ENCODE measurements at regions not wholly inside any gene's neighbourhood (a gene's known extent, or its start where the extent isn't known, plus 50 kb on each side); places are given as distances from the start of the nearest gene placed in this dataset.

GRCh38 chr11:64492561-64492960, 63.2 kb upstream of the SLC22A11 start:
- peaks cover 11% of the 10 kb centered on the region for H3K4me1 Mint-ChIP-seq
- no peaks in the 10 kb centered on the region for H3K36me3 Mint-ChIP-seq
- H3K4me3 Mint-ChIP-seq = no peak overlapping the region
- CTCF ChIA-PET = no interaction called here
- DNase-seq = no peak
- no peaks in the 10 kb centered on the region for H3K9me3 Mint-ChIP-seq (ENCODE audit: low read depth)
- no peak overlapping the region for H3K27ac Mint-ChIP-seq
- H3K27me3 Mint-ChIP-seq = peaks cover 52% of the 10 kb centered on the region
- no peak for ATAC-seq

GRCh38 chr11:64498136-64498535, 57.6 kb upstream of the SLC22A11 start:
- no peaks in the 10 kb centered on the region for H3K9me3 Mint-ChIP-seq (ENCODE audit: low read depth)
- DNase-seq (no peak), ATAC-seq (no peak)
- H3K4me3 Mint-ChIP-seq = no peak overlapping the region
- no peaks in the 10 kb centered on the region for H3K36me3 Mint-ChIP-seq
- H3K27ac Mint-ChIP-seq = no peak overlapping the region
- peaks cover 28% of the 10 kb centered on the region for H3K27me3 Mint-ChIP-seq
- CTCF ChIA-PET = interaction anchor here (1.7 kb wide), 1 partner anchor 9 kb away, joined by 6 read pairs; no protein-coding TSS in a partner anchor
- peaks cover 5% of the 10 kb centered on the region for H3K4me1 Mint-ChIP-seq

GRCh38 chr11:64499261-64500004, 56.3 kb upstream of the SLC22A11 start:
- ATAC-seq = no peak
- no peak overlapping the region for H3K4me3 Mint-ChIP-seq
- H3K27me3 Mint-ChIP-seq = peaks cover 18% of the 10 kb centered on the region
- no peak for DNase-seq
- no peak overlapping the region for H3K27ac Mint-ChIP-seq
- no peaks in the 10 kb centered on the region for H3K36me3 Mint-ChIP-seq
- CTCF ChIA-PET = interaction anchor here (0.7 to 1.7 kb wide), 2 partner anchors 10 to 163 kb away, joined by 3 to 6 read pairs; no protein-coding TSS in a partner anchor
- peaks cover 5% of the 10 kb centered on the region for H3K4me1 Mint-ChIP-seq
- no peaks in the 10 kb centered on the region for H3K9me3 Mint-ChIP-seq (ENCODE audit: low read depth)

- ATAC-seq (no peak), DNase-seq (no peak)
- Mint-ChIP-seq H3K4me1 (peaks cover 5% of the 10 kb centered on the region), H3K4me3 (no peak overlapping the region), H3K27me3 (peaks cover 11% of the 10 kb centered on the region), H3K36me3 (no peaks in the 10 kb centered on the region), H3K27ac (no peak overlapping the region), H3K9me3 (ENCODE audit: low read depth) (no peaks in the 10 kb centered on the region)
- CTCF ChIA-PET = interaction anchor here (0.7 kb wide), 1 partner anchor 162 kb away, joined by 3 read pairs; no protein-coding TSS in a partner anchor
Observed at GRCh38 chr11:64500176-64501013, 55.3 kb upstream of the SLC22A11 start.

GRCh38 chr11:64501500-64502427, 54.0 kb upstream of the SLC22A11 start:
- Mint-ChIP-seq H3K4me3 (no peak overlapping the region), H3K9me3 (ENCODE audit: low read depth) (no peaks in the 10 kb centered on the region), H3K27ac (no peak overlapping the region), H3K27me3 (peaks cover 11% of the 10 kb centered on the region), H3K36me3 (no peaks in the 10 kb centered on the region), H3K4me1 (peaks cover 5% of the 10 kb centered on the region)
- CTCF ChIA-PET = interaction anchor here (1.2 kb wide), 1 partner anchor 170 kb away, joined by 3 read pairs; no protein-coding TSS in a partner anchor
- no peak for ATAC-seq
- no peak for DNase-seq

- ATAC-seq (no peak), DNase-seq (no peak)
- no peak overlapping the region for H3K27ac Mint-ChIP-seq
- H3K4me3 Mint-ChIP-seq = no peak overlapping the region
- CTCF ChIA-PET = no interaction called here
- peaks cover 14% of the 10 kb centered on the region for H3K27me3 Mint-ChIP-seq
- no peaks in the 10 kb centered on the region for H3K9me3 Mint-ChIP-seq (ENCODE audit: low read depth)
- H3K36me3 Mint-ChIP-seq = no peaks in the 10 kb centered on the region
- peaks cover 5% of the 10 kb centered on the region for H3K4me1 Mint-ChIP-seq
Observed at GRCh38 chr11:64502634-64503033, 53.1 kb upstream of the SLC22A11 start.

GRCh38 chr11:64503186-64503753, 52.5 kb upstream of the SLC22A11 start:
- Mint-ChIP-seq H3K4me3 (no peak overlapping the region), H3K27me3 (peaks cover 15% of the 10 kb centered on the region), H3K36me3 (no peaks in the 10 kb centered on the region), H3K4me1 (peaks cover 3% of the 10 kb centered on the region), H3K9me3 (ENCODE audit: low read depth) (no peaks in the 10 kb centered on the region), H3K27ac (no peak overlapping the region)
- CTCF ChIA-PET = interaction anchor here (1.2 to 2.0 kb wide), 3 partner anchors 8 to 54 kb away, joined by 3 to 6 read pairs (median 3); no protein-coding TSS in a partner anchor
- no peak for ATAC-seq
- no peak for DNase-seq

- H3K27ac Mint-ChIP-seq = no peak overlapping the region
- H3K4me3 Mint-ChIP-seq = no peak overlapping the region
- no peaks in the 10 kb centered on the region for H3K4me1 Mint-ChIP-seq
- H3K27me3 Mint-ChIP-seq = peaks cover 10% of the 10 kb centered on the region
- no peak for DNase-seq
- ATAC-seq = no peak
- no peaks in the 10 kb centered on the region for H3K9me3 Mint-ChIP-seq (ENCODE audit: low read depth)
- no peaks in the 10 kb centered on the region for H3K36me3 Mint-ChIP-seq
- CTCF ChIA-PET = interaction anchor here (2.0 kb wide), 1 partner anchor 56 kb away, joined by 6 read pairs; no protein-coding TSS in a partner anchor
Observed at GRCh38 chr11:64504999-64505398, 50.7 kb upstream of the SLC22A11 start.
